HUES64 (cell line): ENCODE measurements at regions not wholly inside any gene's neighbourhood (a gene's known extent, or its start where the extent isn't known, plus 50 kb on each side); places are given as distances from the start of the nearest gene placed in this dataset.

ENCODE experiments used
- H3K27ac ChIP-seq: 2 replicates; pipeline ENCODE4 v1.7.0; 2013; ENCODE audit warnings: low read depth, low read length, inconsistent platforms
- H3K27me3 ChIP-seq: 2 replicates; pipeline ENCODE4 v1.6.1; 2013; ENCODE audit warnings: mild to moderate bottlenecking, low read length; ENCODE audit not compliant: insufficient read depth
- H3K36me3 ChIP-seq: 2 replicates; pipeline ENCODE4 v1.6.1; 2013; ENCODE audit warnings: mild to moderate bottlenecking, low read length; ENCODE audit not compliant: insufficient read depth
- H3K4me1 ChIP-seq: 2 replicates; pipeline ENCODE4 v1.6.1; 2013; ENCODE audit warnings: mild to moderate bottlenecking, low read length, moderate library complexity; ENCODE audit not compliant: insufficient read depth
- H3K4me3 ChIP-seq: 2 replicates; pipeline ENCODE4 v1.5.1; 2013; ENCODE audit warnings: mild to moderate bottlenecking, low read length, moderate library complexity
- H3K9ac ChIP-seq: 2 replicates; pipeline ENCODE4 v1.6.1; 2013; ENCODE audit warnings: mild to moderate bottlenecking, low read depth, low read length
- H3K9me3 ChIP-seq: 2 replicates; pipeline ENCODE4 v1.6.1; 2013; ENCODE audit warnings: low read depth, low read length; ENCODE audit not compliant: insufficient read depth
- WGBS: fragments of 150-250, 120-280 bp; methylation state at CpG from one replicate; pipeline ENCODE4 v1.1.7; 2013; ENCODE audit warnings: missing lambda C conversion rate; 5-methylcytosine and 5-hydroxymethylcytosine counted together

GRCh38 chr9:126147936-126148870 lies 178.4 kb upstream of the MVB12B start:
- no peaks in the 10 kb centered on the region for H3K9me3 ChIP-seq
- no peak overlapping the region for H3K9ac ChIP-seq
- no peak overlapping the region for H3K27ac ChIP-seq
- 89% methylated on average over 18 of the region's 18 CpGs for WGBS
- no peaks in the 10 kb centered on the region for H3K36me3 ChIP-seq
- no peak overlapping the region for H3K4me3 ChIP-seq
- no peaks in the 10 kb centered on the region for H3K4me1 ChIP-seq
- peaks cover 42% of the 10 kb centered on the region for H3K27me3 ChIP-seq

GRCh38 chr9:126148994-126149393 lies 177.6 kb upstream of the MVB12B start:
- Histone ChIP-seq H3K9ac (no peak overlapping the region), H3K27me3 (peaks cover 42% of the 10 kb centered on the region), H3K9me3 (no peaks in the 10 kb centered on the region), H3K27ac (no peak overlapping the region), H3K36me3 (no peaks in the 10 kb centered on the region), H3K4me1 (no peaks in the 10 kb centered on the region), H3K4me3 (no peak overlapping the region)
- 94% methylated on average over 4 of the region's 4 CpGs for WGBS

GRCh38 chr9:126149661-126150060 lies 177.0 kb upstream of the MVB12B start:
- WGBS = 84% methylated on average over 2 of the region's 2 CpGs
- Histone ChIP-seq H3K4me3 (no peak overlapping the region), H3K27me3 (peaks cover 37% of the 10 kb centered on the region), H3K36me3 (no peaks in the 10 kb centered on the region), H3K9me3 (no peaks in the 10 kb centered on the region), H3K4me1 (no peaks in the 10 kb centered on the region), H3K9ac (no peak overlapping the region), H3K27ac (no peak overlapping the region)

- no peak overlapping the region for H3K27ac ChIP-seq
- H3K36me3 ChIP-seq = no peaks in the 10 kb centered on the region
- no peaks in the 10 kb centered on the region for H3K9me3 ChIP-seq
- no peak overlapping the region for H3K9ac ChIP-seq
- 79% methylated on average over 6 of the region's 6 CpGs for WGBS
- H3K27me3 ChIP-seq = peaks cover 28% of the 10 kb centered on the region
- no peaks in the 10 kb centered on the region for H3K4me1 ChIP-seq
- no peak overlapping the region for H3K4me3 ChIP-seq
Observed at GRCh38 chr9:126150411-126151030, 176.1 kb upstream of the MVB12B start.

GRCh38 chr9:126151031-126151685 lies 175.5 kb upstream of the MVB12B start:
- Histone ChIP-seq H3K4me3 (no peak overlapping the region), H3K27me3 (peaks cover 27% of the 10 kb centered on the region), H3K36me3 (no peaks in the 10 kb centered on the region), H3K27ac (no peak overlapping the region), H3K4me1 (no peaks in the 10 kb centered on the region), H3K9me3 (no peaks in the 10 kb centered on the region), H3K9ac (no peak overlapping the region)
- WGBS = 87% methylated on average over 14 of the region's 14 CpGs

GRCh38 chr9:126151686-126152134 lies 174.9 kb upstream of the MVB12B start:
- Histone ChIP-seq H3K27ac (no peak overlapping the region), H3K36me3 (no peaks in the 10 kb centered on the region), H3K9me3 (no peaks in the 10 kb centered on the region), H3K4me3 (no peak overlapping the region), H3K9ac (no peak overlapping the region), H3K27me3 (peaks cover 23% of the 10 kb centered on the region), H3K4me1 (no peaks in the 10 kb centered on the region)
- 63% methylated on average over 5 of the region's 5 CpGs for WGBS

GRCh38 chr9:126152622-126153362 lies 173.8 kb upstream of the MVB12B start:
- Histone ChIP-seq H3K36me3 (no peaks in the 10 kb centered on the region), H3K4me1 (no peaks in the 10 kb centered on the region; the same call in 1 of the 2 replicates), H3K9me3 (no peaks in the 10 kb centered on the region), H3K4me3 (no peak overlapping the region), H3K27me3 (peaks cover 12% of the 10 kb centered on the region), H3K27ac (no peak overlapping the region), H3K9ac (no peak overlapping the region)
- 91% methylated on average over 3 of the region's 3 CpGs for WGBS

GRCh38 chr9:126153382-126153781 lies 173.2 kb upstream of the MVB12B start:
- H3K36me3 ChIP-seq = no peaks in the 10 kb centered on the region
- WGBS = 67% methylated on average over 6 of the region's 6 CpGs
- no peak overlapping the region for H3K4me3 ChIP-seq
- H3K9me3 ChIP-seq = no peaks in the 10 kb centered on the region
- no peaks in the 10 kb centered on the region; the same call in 1 of the 2 replicates for H3K4me1 ChIP-seq
- H3K27ac ChIP-seq = no peak overlapping the region
- peaks cover 6% of the 10 kb centered on the region for H3K27me3 ChIP-seq
- no peak overlapping the region for H3K9ac ChIP-seq

GRCh38 chr9:126154182-126154827 lies 172.3 kb upstream of the MVB12B start:
- Histone ChIP-seq H3K27me3 (no peaks in the 10 kb centered on the region), H3K4me3 (no peak overlapping the region), H3K4me1 (no peaks in the 10 kb centered on the region; the same call in 1 of the 2 replicates), H3K9me3 (no peaks in the 10 kb centered on the region), H3K9ac (no peak overlapping the region), H3K27ac (no peak overlapping the region), H3K36me3 (no peaks in the 10 kb centered on the region)
- WGBS = 85% methylated on average over 10 of the region's 10 CpGs

- Histone ChIP-seq H3K36me3 (no peaks in the 10 kb centered on the region), H3K27me3 (no peaks in the 10 kb centered on the region), H3K27ac (no peak overlapping the region), H3K4me3 (no peak overlapping the region), H3K9ac (no peak overlapping the region), H3K4me1 (no peaks in the 10 kb centered on the region; the same call in 1 of the 2 replicates), H3K9me3 (no peaks in the 10 kb centered on the region)
- 88% methylated on average over 5 of the region's 5 CpGs for WGBS
Observed at GRCh38 chr9:126154869-126155268, 171.8 kb upstream of the MVB12B start.
